HG02943 (cell line): ENCODE measurements at regions not wholly inside any gene's neighbourhood (a gene's known extent, or its start where the extent isn't known, plus 50 kb on each side); places are given as distances from the start of the nearest gene placed in this dataset.

Source experiments
- ATAC-seq: cut with Tn5 transposase; IDR thresholded peaks from one replicate; pipeline ENCODE4 v1.9.1; 2021; ENCODE audit warnings: mild to moderate bottlenecking, low read depth, moderate library complexity; ENCODE audit not compliant: unreplicated experiment

- no peak for ATAC-seq
Measured at GRCh38 chr2:3101016-3101942, 276.3 kb downstream of the EIPR1 start.

GRCh38 chr2:3100386-3100785, 277.2 kb downstream of the EIPR1 start:
- no peak for ATAC-seq

- no peak for ATAC-seq
Measured at GRCh38 chr2:3099860-3100234, 277.8 kb downstream of the EIPR1 start.

- ATAC-seq = no peak
Measured at GRCh38 chr2:3099145-3099859, 278.3 kb downstream of the EIPR1 start.

- ATAC-seq = no peak
Measured at GRCh38 chr2:3098231-3098630, 279.4 kb downstream of the EIPR1 start.

- ATAC-seq = no peak
Measured at GRCh38 chr2:3097804-3098203, 279.8 kb downstream of the EIPR1 start.

GRCh38 chr2:3094999-3095958, 282.3 kb downstream of the EIPR1 start:
- ATAC-seq = no peak

GRCh38 chr2:3094318-3094717, 283.3 kb downstream of the EIPR1 start:
- no peak for ATAC-seq

GRCh38 chr2:3091696-3092095, 285.9 kb downstream of the EIPR1 start:
- ATAC-seq = no peak

- ATAC-seq = no peak
Measured at GRCh38 chr2:3082705-3083104, 294.9 kb downstream of the EIPR1 start.

- ATAC-seq = no peak
Measured at GRCh38 chr2:3079959-3080948, 297.4 kb downstream of the EIPR1 start.

- no peak for ATAC-seq
Measured at GRCh38 chr2:3079466-3079865, 298.2 kb downstream of the EIPR1 start.

- ATAC-seq = no peak
Measured at GRCh38 chr2:3078684-3079083, 298.9 kb downstream of the EIPR1 start.

- no peak for ATAC-seq
Measured at GRCh38 chr2:3076848-3077642, 300.6 kb downstream of the EIPR1 start.

GRCh38 chr2:3075991-3076340, 301.7 kb downstream of the EIPR1 start:
- ATAC-seq = no peak

GRCh38 chr2:3075316-3075990, 302.2 kb downstream of the EIPR1 start:
- no peak for ATAC-seq

- ATAC-seq = no peak
Measured at GRCh38 chr2:3073704-3074103, 303.9 kb downstream of the EIPR1 start.

GRCh38 chr2:3073041-3073595, 304.5 kb downstream of the EIPR1 start:
- ATAC-seq = no peak
